H1 (cell line): ENCODE measurements at regions not wholly inside any gene's neighbourhood (a gene's known extent, or its start where the extent isn't known, plus 50 kb on each side); places are given as distances from the start of the nearest gene placed in this dataset.

ENCODE experiments used
- CEBPB ChIP-seq: IDR thresholded peaks from 2 replicates; pipeline ENCODE4 v1.6.1; 2012; ENCODE audit warnings: low read depth, low read length
- EGR1 ChIP-seq: IDR thresholded peaks from 2 replicates; pipeline ENCODE4 v1.6.1; 2011; ENCODE audit warnings: low read depth, low read length, borderline replicate concordance
- JUN ChIP-seq: IDR thresholded peaks from 2 replicates; pipeline ENCODE4 v1.6.1; 2011; ENCODE audit warnings: low read depth, mild to moderate bottlenecking, improper control_type of control experiment, low read length
- MAX ChIP-seq: IDR thresholded peaks from 2 replicates; pipeline ENCODE4 v1.6.1; 2012; ENCODE audit warnings: inconsistent platforms
- PHF8 ChIP-seq: fragments of 200-600 bp; sonication (generic); conservative IDR thresholded peaks from 2 replicates; pipeline ENCODE4 v1.7.1; 2012; ENCODE audit warnings: low read depth, mild to moderate bottlenecking, inconsistent platforms, low read length, moderate library complexity
- POLR2A ChIP-seq, 2 experiments: IDR thresholded peaks; 1 replicate in 1 of 2; 2 replicates in 1 of 2; pipeline ENCODE4 v1.6.1; 2011; ENCODE audit warnings: low read depth in 2 of 2, low read length in 2 of 2, mild to moderate bottlenecking in 2 of 2; ENCODE audit errors: control extremely low read depth in 1 of 2
- SIX5 ChIP-seq: IDR thresholded peaks from 2 replicates; pipeline ENCODE4 v1.6.1; 2011; ENCODE audit warnings: mild to moderate bottlenecking, low read depth, low read length
- SUZ12 ChIP-seq: fragments of 200-600 bp; sonication (generic); IDR thresholded peaks from 2 replicates; pipeline ENCODE4 v1.6.1; 2012; ENCODE audit warnings: mild to moderate bottlenecking, inconsistent platforms, low read length, moderate library complexity, mixed read lengths
- TBP ChIP-seq: IDR thresholded peaks from 2 replicates; pipeline ENCODE4 v1.6.1; 2011; ENCODE audit warnings: low read depth, low read length, improper control_type of control experiment
- TF ChIP-seq, protein P1 (sequence below), 3 experiments: IDR thresholded peaks; 1 replicate in 2 of 3; 2 replicates in 1 of 3; pipeline versions ENCODE4 v1.5.1 to v1.6.1; 2011; ENCODE audit warnings: low read length in 3 of 3, mild to moderate bottlenecking in 3 of 3, inconsistent platforms in 2 of 3, low read depth in 1 of 3, moderate library complexity in 1 of 3; ENCODE audit not compliant: insufficient read depth in 1 of 3; ENCODE audit errors: control extremely low read depth in 1 of 3

DNA sequence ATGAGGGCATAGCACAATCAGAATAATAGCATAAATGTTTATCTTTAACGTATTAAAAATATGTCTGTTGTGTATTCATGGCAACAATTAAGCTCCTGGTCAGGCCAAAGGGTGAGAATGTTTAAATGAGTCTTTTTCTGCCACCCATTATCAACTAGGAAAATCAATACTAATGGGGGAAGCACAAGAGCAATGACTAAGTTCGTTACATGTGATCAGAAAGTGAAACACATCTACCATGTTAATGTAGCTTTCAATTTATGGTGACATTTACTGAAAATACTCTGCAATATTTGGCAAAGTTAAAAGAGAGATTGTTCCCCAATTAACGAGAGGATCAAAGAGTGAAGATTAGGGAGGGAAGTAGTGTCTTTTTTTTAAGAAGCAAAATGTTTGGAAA lies 143.7 kb downstream of the NAA11 start:
- TF ChIP-seq, protein P1, sequence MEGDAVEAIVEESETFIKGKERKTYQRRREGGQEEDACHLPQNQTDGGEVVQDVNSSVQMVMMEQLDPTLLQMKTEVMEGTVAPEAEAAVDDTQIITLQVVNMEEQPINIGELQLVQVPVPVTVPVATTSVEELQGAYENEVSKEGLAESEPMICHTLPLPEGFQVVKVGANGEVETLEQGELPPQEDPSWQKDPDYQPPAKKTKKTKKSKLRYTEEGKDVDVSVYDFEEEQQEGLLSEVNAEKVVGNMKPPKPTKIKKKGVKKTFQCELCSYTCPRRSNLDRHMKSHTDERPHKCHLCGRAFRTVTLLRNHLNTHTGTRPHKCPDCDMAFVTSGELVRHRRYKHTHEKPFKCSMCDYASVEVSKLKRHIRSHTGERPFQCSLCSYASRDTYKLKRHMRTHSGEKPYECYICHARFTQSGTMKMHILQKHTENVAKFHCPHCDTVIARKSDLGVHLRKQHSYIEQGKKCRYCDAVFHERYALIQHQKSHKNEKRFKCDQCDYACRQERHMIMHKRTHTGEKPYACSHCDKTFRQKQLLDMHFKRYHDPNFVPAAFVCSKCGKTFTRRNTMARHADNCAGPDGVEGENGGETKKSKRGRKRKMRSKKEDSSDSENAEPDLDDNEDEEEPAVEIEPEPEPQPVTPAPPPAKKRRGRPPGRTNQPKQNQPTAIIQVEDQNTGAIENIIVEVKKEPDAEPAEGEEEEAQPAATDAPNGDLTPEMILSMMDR (IDR thresholded peaks at IDR 0.05; ENCODE audit: control extremely low read depth in 1 of 3, insufficient read depth in 1 of 3, low read depth in 1 of 3, low read length in 3 of 3), result no peak
- TF ChIP-seq EGR1 (no peak), PHF8 (no peak), CEBPB (no peak), SUZ12 (no peak), JUN (no peak), MAX (no peak), TBP (no peak), POLR2A (IDR thresholded peaks at IDR 0.05; ENCODE audit: control extremely low read depth in 1 of 2, low read depth in 2 of 2, low read length in 2 of 2) (no peak), SIX5 (no peak)
